DMS153 treated with DMSO at 0.1 percent for 48 hours (cell line): ENCODE measurements at regions not wholly inside any gene's neighbourhood (a gene's known extent, or its start where the extent isn't known, plus 50 kb on each side); places are given as distances from the start of the nearest gene placed in this dataset.
"Not testable (repeated sequence)": the region's sequence is repeated elsewhere in the genome, so short reads cannot be mapped to it uniquely, and the experiment has no call there.

ENCODE experiments used
- DNase-seq: peaks from one replicate; lab custom pipeline; 2025; ENCODE audit not compliant: unreplicated experiment; lab: John Stamatoyannopoulos, UW

GRCh38 chrX:13518126-13518525 lies 51.3 kb upstream of the EGFL6 start:
- DNase-seq = no peak

- no peak for DNase-seq
Measured at GRCh38 chrX:13515211-13515930, 54.0 kb upstream of the EGFL6 start.

GRCh38 chrX:13511944-13512330 lies 57.5 kb upstream of the EGFL6 start:
- no peak for DNase-seq

GRCh38 chrX:13511241-13511943 lies 58.0 kb upstream of the EGFL6 start:
- DNase-seq = no peak

GRCh38 chrX:13507893-13508292 lies 61.5 kb upstream of the EGFL6 start:
- DNase-seq = no peak

GRCh38 chrX:13506574-13506973 lies 62.8 kb upstream of the EGFL6 start:
- peak; percentile 9 for DNase-seq

GRCh38 chrX:13502590-13502989 lies 66.8 kb upstream of the EGFL6 start:
- DNase-seq = no peak

GRCh38 chrX:13499736-13500135 lies 69.7 kb upstream of the EGFL6 start:
- DNase-seq = no peak

GRCh38 chrX:13498238-13498637 lies 71.2 kb upstream of the EGFL6 start:
- DNase-seq = no peak

- DNase-seq = peak; percentile 17
Measured at GRCh38 chrX:13495232-13495631, 74.2 kb upstream of the EGFL6 start.

GRCh38 chrX:13494562-13494961 lies 74.8 kb upstream of the EGFL6 start:
- no peak for DNase-seq

GRCh38 chrX:13493659-13494058 lies 75.7 kb upstream of the EGFL6 start:
- no peak for DNase-seq

GRCh38 chrX:13492286-13492685 lies 77.1 kb upstream of the EGFL6 start:
- DNase-seq = no peak

- no peak for DNase-seq
Measured at GRCh38 chrX:13491061-13491460, 78.3 kb upstream of the EGFL6 start.

GRCh38 chrX:13489454-13489853 lies 79.9 kb upstream of the EGFL6 start:
- no peak for DNase-seq

- DNase-seq = peak; percentile 56
Measured at GRCh38 chrX:13487731-13488505, 81.5 kb upstream of the EGFL6 start.

- DNase-seq = no peak
Measured at GRCh38 chrX:13485167-13485566, 84.2 kb upstream of the EGFL6 start.

GRCh38 chrX:13483773-13484172 lies 85.6 kb upstream of the EGFL6 start:
- DNase-seq = no peak

- no peak for DNase-seq
Measured at GRCh38 chrX:13482746-13483541, 86.5 kb upstream of the EGFL6 start.

- not testable (repeated sequence) for DNase-seq
Measured at GRCh38 chrX:13480780-13481179, 88.6 kb upstream of the EGFL6 start.

- DNase-seq = no peak
Measured at GRCh38 chrX:13479452-13479813, 90.0 kb upstream of the EGFL6 start.
